ENCODE measurements at regions not wholly inside any gene's neighbourhood (a gene's known extent, or its start where the extent isn't known, plus 50 kb on each side); places are given as distances from the start of the nearest gene placed in this dataset.
"Not testable (repeated sequence)": the region's sequence is repeated elsewhere in the genome, so short reads cannot be mapped to it uniquely, and the experiment has no call there.

- Mint-ChIP-seq H3K36me3 (ENCODE audit: insufficient read depth in 2 of 2) (peaks cover 0 to 2% of the 10 kb centered on the region in 2 donors), H3K27me3 (ENCODE audit: low read depth) (no peaks in the 10 kb centered on the region), H3K4me3 (no peak overlapping the region), H3K9me3 (peaks cover 9 to 12% of the 10 kb centered on the region in 2 donors), H3K4me1 (ENCODE audit: low read depth) (no peaks in the 10 kb centered on the region), H3K27ac (no peak overlapping the region)
- DNase-seq (no peak), ATAC-seq (replicated peaks in 1 of 2) (no peak)
Measured at GRCh38 chr7:68063171-68063570, 1066.5 kb downstream of the TYW1 start.

GRCh38 chr7:68065581-68065980, 1068.9 kb downstream of the TYW1 start:
- peaks cover 4 to 8% of the 10 kb centered on the region in 2 donors for H3K9me3 Mint-ChIP-seq
- H3K27ac Mint-ChIP-seq = no peak overlapping the region
- DNase-seq (no peak), ATAC-seq (replicated peaks in 1 of 2) (no peak)
- H3K4me3 Mint-ChIP-seq = no peak overlapping the region
- H3K4me1 Mint-ChIP-seq (ENCODE audit: low read depth) = no peaks in the 10 kb centered on the region
- H3K27me3 Mint-ChIP-seq (ENCODE audit: low read depth) = no peaks in the 10 kb centered on the region
- peaks cover 0 to under 1% of the 10 kb centered on the region in 2 donors for H3K36me3 Mint-ChIP-seq (ENCODE audit: insufficient read depth in 2 of 2)

DNA sequence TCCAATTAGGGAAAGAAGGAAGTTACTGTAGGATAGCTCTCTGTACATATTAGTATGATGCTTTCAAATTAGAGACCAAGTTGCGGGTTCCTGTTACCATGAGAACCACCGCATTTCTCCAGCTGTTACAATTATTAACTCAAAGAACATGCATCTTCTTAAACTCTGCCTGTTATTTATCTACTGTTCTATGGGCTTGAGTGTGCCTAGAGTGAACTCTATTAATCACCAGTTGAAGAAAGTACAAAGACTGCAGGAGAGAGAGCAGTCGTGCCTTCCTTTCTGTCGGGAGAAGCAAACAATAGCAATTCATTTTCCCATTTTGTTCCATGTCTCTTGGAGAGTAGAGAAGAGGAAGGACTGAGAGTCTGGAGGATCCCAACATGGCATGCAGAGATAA, 1071.2 kb downstream of the TYW1 start:
- H3K4me1 Mint-ChIP-seq (ENCODE audit: low read depth) = no peaks in the 10 kb centered on the region
- H3K27ac Mint-ChIP-seq = no peak overlapping the region
- H3K9me3 Mint-ChIP-seq = peaks cover 5 to 8% of the 10 kb centered on the region in 2 donors
- DNase-seq (no peak), ATAC-seq (replicated peaks in 1 of 2) (no peak)
- no peaks in the 10 kb centered on the region for H3K36me3 Mint-ChIP-seq (ENCODE audit: insufficient read depth in 2 of 2)
- H3K4me3 Mint-ChIP-seq = no peak overlapping the region
- H3K27me3 Mint-ChIP-seq (ENCODE audit: low read depth) = no peaks in the 10 kb centered on the region

GRCh38 chr7:68070992-68071391, 1074.4 kb downstream of the TYW1 start:
- no peaks in the 10 kb centered on the region for H3K4me1 Mint-ChIP-seq (ENCODE audit: low read depth)
- no peak overlapping the region for H3K4me3 Mint-ChIP-seq
- no peaks in the 10 kb centered on the region for H3K27me3 Mint-ChIP-seq (ENCODE audit: low read depth)
- no peak overlapping the region for H3K27ac Mint-ChIP-seq
- ATAC-seq (replicated peaks in 1 of 2) = no peak
- H3K9me3 Mint-ChIP-seq = peaks cover 7 to 11% of the 10 kb centered on the region in 2 donors
- DNase-seq = no peak
- H3K36me3 Mint-ChIP-seq (ENCODE audit: insufficient read depth in 2 of 2) = no peaks in the 10 kb centered on the region

- Mint-ChIP-seq H3K4me1 (ENCODE audit: low read depth) (no peaks in the 10 kb centered on the region), H3K36me3 (ENCODE audit: insufficient read depth in 2 of 2) (peaks cover 0 to 1% of the 10 kb centered on the region in 2 donors), H3K27me3 (ENCODE audit: low read depth) (no peaks in the 10 kb centered on the region), H3K4me3 (no peak overlapping the region), H3K9me3 (peaks cover 8 to 11% of the 10 kb centered on the region in 2 donors), H3K27ac (no peak overlapping the region)
- no peak for DNase-seq
- no peak for ATAC-seq (replicated peaks in 1 of 2)
Measured at GRCh38 chr7:68073701-68074100, 1077.1 kb downstream of the TYW1 start.

GRCh38 chr7:68074242-68074641, 1077.6 kb downstream of the TYW1 start:
- no peak for ATAC-seq (replicated peaks in 1 of 2)
- Mint-ChIP-seq H3K9me3 (peaks cover 9 to 13% of the 10 kb centered on the region in 2 donors), H3K4me3 (no peak overlapping the region)

DNA sequence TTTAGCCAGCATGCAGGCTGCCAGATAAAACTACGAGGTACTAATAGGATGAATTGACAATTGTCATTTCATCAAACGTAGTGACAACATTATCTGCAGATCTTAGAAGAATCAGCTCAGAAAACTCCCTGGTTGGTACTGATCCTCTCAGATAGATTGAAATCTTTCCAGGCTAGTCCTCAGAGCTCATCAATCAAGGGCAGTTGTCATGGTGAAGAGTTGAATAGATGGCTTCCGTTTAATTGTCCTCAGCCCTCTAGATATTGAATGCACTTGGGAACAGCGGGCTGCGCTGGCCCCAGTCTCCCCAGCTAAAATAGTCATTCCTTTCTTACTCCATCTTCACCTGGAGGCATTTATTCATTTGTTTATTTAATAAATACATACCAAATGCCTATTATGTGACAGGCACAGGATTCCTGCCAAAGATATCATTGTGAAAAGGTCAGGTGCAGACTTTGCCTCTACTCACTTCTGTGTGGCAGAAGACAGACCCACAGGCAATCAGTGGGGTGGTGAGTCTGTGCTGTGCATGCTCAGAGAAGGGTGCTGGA, 1081.6 kb downstream of the TYW1 start:
- Mint-ChIP-seq H3K4me3 (no peak overlapping the region), H3K9me3 (peaks cover 8 to 9% of the 10 kb centered on the region in 2 donors), H3K27me3 (ENCODE audit: low read depth) (no peaks in the 10 kb centered on the region), H3K4me1 (ENCODE audit: low read depth) (no peaks in the 10 kb centered on the region), H3K27ac (no peak overlapping the region), H3K36me3 (ENCODE audit: insufficient read depth in 2 of 2) (peaks cover 3 to 5% of the 10 kb centered on the region in 2 donors)
- ATAC-seq (replicated peaks in 1 of 2) (no peak), DNase-seq (no peak)

More at GRCh38 chr7:68074242-68074641, 1077.6 kb downstream of the TYW1 start:
- Mint-ChIP-seq H3K27ac (no peak overlapping the region), H3K4me1 (ENCODE audit: low read depth) (no peaks in the 10 kb centered on the region), H3K36me3 (ENCODE audit: insufficient read depth in 2 of 2) (peaks cover 0 to 1% of the 10 kb centered on the region in 2 donors), H3K27me3 (ENCODE audit: low read depth) (no peaks in the 10 kb centered on the region)
- no peak for DNase-seq

DNA sequence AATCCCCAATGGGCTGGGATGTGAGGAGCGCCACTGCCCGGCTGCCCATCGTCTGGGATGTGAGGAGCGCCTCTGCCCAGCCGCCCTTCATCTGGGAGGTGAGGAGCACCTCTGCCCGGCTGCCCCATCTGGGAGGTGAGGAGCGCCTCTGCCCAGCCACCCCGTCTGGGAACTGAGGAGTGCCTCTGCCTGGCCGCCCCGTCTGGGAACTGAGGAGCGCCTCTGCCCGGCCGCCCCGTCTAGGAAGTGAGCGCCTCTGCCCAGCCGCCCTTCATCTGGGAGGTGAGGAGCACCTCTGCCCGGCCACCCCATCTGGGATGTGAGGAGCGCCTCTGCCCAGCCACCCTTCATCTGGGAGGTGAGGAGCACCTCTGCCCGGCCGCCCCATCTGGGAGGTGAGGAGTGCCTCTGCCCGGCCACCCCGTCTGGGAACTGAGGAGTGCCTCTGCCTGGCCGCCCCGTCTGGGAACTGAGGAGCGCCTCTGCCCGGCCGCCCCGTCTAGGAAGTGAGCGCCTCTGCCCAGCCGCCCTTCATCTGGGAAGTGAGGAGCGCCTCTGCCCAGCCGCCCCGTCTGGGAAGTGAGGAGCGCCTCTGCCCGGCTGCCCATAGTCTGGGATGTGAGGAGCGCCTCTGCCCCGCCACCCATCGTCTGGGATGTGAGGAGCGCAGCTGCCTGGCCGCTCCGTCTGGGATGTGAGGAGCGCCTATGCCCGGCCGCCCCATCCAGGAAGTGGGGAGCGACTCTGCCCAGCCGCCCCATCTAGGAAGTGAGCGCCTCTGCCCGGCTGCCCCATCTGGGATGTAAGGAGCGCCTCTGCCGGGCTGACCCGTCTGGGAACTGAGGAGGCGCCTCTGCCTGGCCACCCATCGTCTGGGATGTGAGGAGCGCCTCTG, 1085.7 kb downstream of the TYW1 start:
- H3K27me3 Mint-ChIP-seq (ENCODE audit: low read depth) = not testable (repeated sequence)

DNA sequence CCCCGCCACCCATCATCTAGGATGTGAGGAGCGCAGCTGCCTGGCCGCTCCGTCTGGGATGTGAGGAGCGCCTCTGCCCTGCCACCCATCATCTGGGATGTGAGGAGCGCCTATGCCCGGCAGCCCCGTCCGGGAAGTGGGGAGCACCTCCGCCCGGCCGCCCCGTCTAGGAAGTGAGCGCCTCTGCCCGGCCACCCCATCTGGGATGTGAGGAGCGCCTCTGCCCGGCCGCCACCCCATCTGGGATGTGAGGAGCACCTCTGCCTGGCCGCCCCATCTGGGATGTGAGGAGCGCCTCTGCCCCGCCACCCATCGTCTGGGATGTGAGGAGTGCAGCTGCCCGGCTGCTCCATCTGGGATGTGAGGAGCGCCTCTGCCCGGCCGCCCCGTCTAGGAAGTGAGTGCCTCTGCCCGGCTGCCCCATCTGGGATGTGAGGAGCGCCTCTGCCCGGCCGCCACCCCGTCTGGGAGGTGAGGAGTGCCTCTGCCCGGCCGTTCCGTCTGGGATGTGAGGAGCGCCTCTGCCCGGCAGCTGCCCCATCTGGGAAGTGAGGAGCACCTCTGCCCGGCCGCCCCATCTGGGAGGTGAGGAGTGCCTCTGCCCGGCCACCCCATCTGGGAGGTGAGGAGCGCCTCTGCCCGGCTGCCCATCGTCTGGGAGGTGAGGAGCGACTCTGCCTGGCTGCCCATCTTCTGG, 1086.5 kb downstream of the TYW1 start:
- DNase-seq; H3K4me3 Mint-ChIP-seq; H3K9me3 Mint-ChIP-seq; H3K27me3 Mint-ChIP-seq (ENCODE audit: low read depth); H3K27ac Mint-ChIP-seq; H3K4me1 Mint-ChIP-seq (ENCODE audit: low read depth); H3K36me3 Mint-ChIP-seq (ENCODE audit: insufficient read depth in 2 of 2); ATAC-seq (replicated peaks in 1 of 2): not testable (repeated sequence)

More for the DNA sequence above, 1085.7 kb downstream of the TYW1 start:
- H3K4me3 Mint-ChIP-seq; DNase-seq; H3K9me3 Mint-ChIP-seq; ATAC-seq (replicated peaks in 1 of 2); H3K4me1 Mint-ChIP-seq (ENCODE audit: low read depth); H3K36me3 Mint-ChIP-seq (ENCODE audit: insufficient read depth in 2 of 2); H3K27ac Mint-ChIP-seq: not testable (repeated sequence)

DNA sequence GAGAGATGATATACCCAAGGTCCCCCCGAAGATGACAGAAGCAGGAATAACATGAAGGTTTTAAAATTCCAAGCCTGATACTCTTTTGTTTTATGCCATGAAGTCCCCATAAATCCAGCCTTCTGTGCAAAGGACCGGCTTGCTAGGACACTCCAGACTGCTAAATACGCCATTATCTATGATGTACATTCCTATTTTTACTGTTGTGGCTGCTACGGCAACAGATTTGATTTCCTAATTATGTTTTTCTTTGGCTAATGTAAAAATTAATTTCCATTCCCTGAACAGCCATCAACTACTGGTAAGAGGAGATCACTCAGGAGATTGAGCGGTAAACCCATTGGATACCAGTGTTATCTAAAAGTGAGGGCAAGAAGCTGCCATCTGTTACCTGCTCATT, 1090.8 kb downstream of the TYW1 start:
- H3K4me3 Mint-ChIP-seq = no peak overlapping the region
- H3K36me3 Mint-ChIP-seq (ENCODE audit: insufficient read depth in 2 of 2) = peaks cover 2 to 7% of the 10 kb centered on the region in 2 donors
- H3K9me3 Mint-ChIP-seq = peaks cover 4 to 5% of the 10 kb centered on the region in 2 donors
- H3K27ac Mint-ChIP-seq = no peak overlapping the region
- DNase-seq (no peak), ATAC-seq (replicated peaks in 1 of 2) (no peak)
- no peaks in the 10 kb centered on the region for H3K27me3 Mint-ChIP-seq (ENCODE audit: low read depth)
- H3K4me1 Mint-ChIP-seq (ENCODE audit: low read depth) = no peaks in the 10 kb centered on the region

DNA sequence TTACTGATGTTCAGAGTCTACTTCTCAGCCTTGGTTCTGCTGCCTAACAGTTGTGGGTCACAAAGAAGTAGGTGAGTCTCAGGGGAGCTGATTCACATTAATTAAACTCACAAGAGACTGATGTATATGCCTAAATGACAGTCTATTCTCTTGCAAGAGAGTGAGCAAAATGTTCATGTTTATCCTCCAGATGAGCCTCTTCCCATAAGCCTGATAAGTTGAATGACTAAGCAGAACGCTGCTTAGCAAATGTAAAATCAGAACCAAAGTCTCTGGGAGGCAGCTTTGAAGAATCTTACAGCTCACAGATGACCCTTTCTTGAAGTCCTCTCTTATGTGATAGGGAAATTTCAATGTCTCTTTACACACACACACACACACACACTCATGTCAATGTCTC, 1092.2 kb downstream of the TYW1 start:
- no peaks in the 10 kb centered on the region for H3K27me3 Mint-ChIP-seq (ENCODE audit: low read depth)
- no peak for ATAC-seq (replicated peaks in 1 of 2)
- DNase-seq = no peak
- peaks cover 2 to 7% of the 10 kb centered on the region in 2 donors for H3K36me3 Mint-ChIP-seq (ENCODE audit: insufficient read depth in 2 of 2)
- H3K4me3 Mint-ChIP-seq = no peak overlapping the region
- H3K27ac Mint-ChIP-seq = no peak overlapping the region
- peaks cover 4 to 8% of the 10 kb centered on the region in 2 donors for H3K9me3 Mint-ChIP-seq
- H3K4me1 Mint-ChIP-seq (ENCODE audit: low read depth) = no peaks in the 10 kb centered on the region

DNA sequence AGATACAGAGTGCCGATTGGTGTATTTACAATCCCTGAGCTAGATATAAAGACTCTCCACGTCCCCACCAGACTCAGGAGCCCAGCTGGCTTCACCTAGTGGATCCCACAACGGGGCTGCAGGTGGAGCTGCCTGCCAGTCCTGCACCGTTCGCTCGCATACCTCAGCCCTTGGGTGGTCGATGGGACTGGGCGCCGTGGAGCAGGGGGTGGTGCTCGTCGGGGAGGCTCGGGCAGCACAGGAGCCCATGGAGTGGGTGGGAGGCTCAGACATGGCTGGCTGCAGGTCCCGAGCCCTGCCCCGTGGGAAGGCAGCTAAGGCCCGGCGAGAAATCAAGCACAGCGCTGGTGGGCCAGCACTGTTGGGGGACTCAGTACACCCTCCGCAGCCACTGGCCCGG, 1093.6 kb downstream of the TYW1 start:
- H3K36me3 Mint-ChIP-seq (ENCODE audit: insufficient read depth in 2 of 2); H3K9me3 Mint-ChIP-seq; H3K4me3 Mint-ChIP-seq; H3K4me1 Mint-ChIP-seq (ENCODE audit: low read depth); H3K27me3 Mint-ChIP-seq (ENCODE audit: low read depth); H3K27ac Mint-ChIP-seq; DNase-seq; ATAC-seq (replicated peaks in 1 of 2): not testable (repeated sequence)

DNA sequence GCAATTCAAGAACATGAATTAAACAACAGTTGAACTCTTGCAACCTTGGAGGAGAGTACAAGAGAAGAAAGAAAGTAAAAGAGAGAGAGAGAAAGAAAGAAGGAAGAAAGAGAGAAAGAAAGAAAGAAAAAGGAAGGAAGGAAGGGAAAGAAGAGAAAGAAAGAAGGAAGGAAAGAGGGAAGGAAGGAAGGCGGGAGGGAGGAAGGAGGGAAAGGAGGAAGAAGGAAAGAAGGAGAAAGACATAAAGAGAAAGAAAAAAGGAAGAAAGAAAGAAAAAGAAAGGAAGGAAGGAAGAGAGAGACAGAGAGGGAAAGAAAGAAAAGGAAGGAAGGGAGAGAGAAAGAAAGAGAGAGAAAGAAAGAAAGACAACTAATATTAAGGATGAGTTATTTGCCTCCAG, 1106.7 kb downstream of the TYW1 start:
- Mint-ChIP-seq H3K27me3 (ENCODE audit: low read depth) (no peaks in the 10 kb centered on the region), H3K9me3 (peaks cover 4 to 7% of the 10 kb centered on the region in 2 donors), H3K36me3 (ENCODE audit: insufficient read depth in 2 of 2) (no peaks in the 10 kb centered on the region), H3K4me3 (no peak overlapping the region), H3K4me1 (ENCODE audit: low read depth) (no peaks in the 10 kb centered on the region), H3K27ac (no peak overlapping the region)
- ATAC-seq (replicated peaks in 1 of 2) = no peak
- no peak for DNase-seq

Measured in activated T-cell treated with anti-CD3 and anti-CD28 coated beads, Interleukin-2, amount 50 U/mL, for 72 hours (primary cell).